IMR-90 (cell line): ENCODE measurements at regions not wholly inside any gene's neighbourhood (a gene's known extent, or its start where the extent isn't known, plus 50 kb on each side); places are given as distances from the start of the nearest gene placed in this dataset.

Experiments used
- ATAC-seq: fragments of 200-7000 bp; cut with Tn5 transposase; 2 replicates; pipeline ENCODE4 v1.9.1; 2020; ENCODE audit warnings: low read depth, mild to moderate bottlenecking, moderate library complexity
- BruUV-seq: library from RNA; stranded (reverse); fragments of 400-500 nt; replicated peaks from 2 replicates; lab custom pipeline; 2021; lab: Mats Ljungman, UMichigan
- CTCF ChIA-PET: fragments of 300-600 bp; formaldehyde crosslinking; extraction: SDS; loops from one replicate; lab custom pipeline; 2021; ENCODE audit warnings: antibody characterized with exemption; lab: Yijun Ruan, JAX
- POLR2A ChIA-PET: fragments of 300-600 bp; sonication (Branson Sonifier 250); formaldehyde crosslinking; loops from one replicate; lab custom pipeline; 2022; ENCODE audit warnings: antibody characterized with exemption; ENCODE audit not compliant: unreplicated experiment; lab: Charles Lee
- DNase-seq: peaks from one replicate; pipeline ENCODE4 v3.0.0; 2013
- H2AFZ ChIP-seq: replicated peaks from 2 replicates; pipeline ENCODE3; 2013; ENCODE audit warnings: low read length, mild to moderate bottlenecking; ENCODE audit not compliant: poor library complexity
- H2AK5ac ChIP-seq: 2 replicates; pipeline ENCODE4 v1.6.1; 2013; ENCODE audit warnings: low read depth, low read length, inconsistent platforms
- H2AK9ac ChIP-seq: replicated peaks from 2 replicates; pipeline ENCODE3; 2013; ENCODE audit warnings: mild to moderate bottlenecking, low read depth, low read length, moderate library complexity; ENCODE audit not compliant: poor library complexity
- H2BK120ac ChIP-seq: 2 replicates; pipeline ENCODE4 v1.6.1; 2013; ENCODE audit warnings: low read depth, low read length, inconsistent platforms
- H2BK15ac ChIP-seq: 3 replicates; pipeline ENCODE4 v1.6.1; 2013; ENCODE audit warnings: low read depth, low read length, inconsistent platforms
- H2BK20ac ChIP-seq: 2 replicates; pipeline ENCODE4 v1.6.1; 2013; ENCODE audit warnings: low read depth, mild to moderate bottlenecking, inconsistent platforms, low read length, moderate library complexity
- H2BK5ac ChIP-seq: 2 replicates; pipeline ENCODE4 v1.6.1; 2013; ENCODE audit warnings: mild to moderate bottlenecking, low read depth, low read length, inconsistent platforms; ENCODE audit not compliant: poor library complexity, severe bottlenecking
- H3K14ac ChIP-seq: replicated peaks from 2 replicates; pipeline ENCODE4 v1.6.1; 2013; ENCODE audit warnings: low read depth, low read length, inconsistent platforms
- H3K18ac ChIP-seq: 2 replicates; pipeline ENCODE4 v1.6.1; 2013; ENCODE audit warnings: low read depth, low read length, control low read depth
- H3K23ac ChIP-seq: 2 replicates; pipeline ENCODE4 v1.6.1; 2013; ENCODE audit warnings: low read depth, low read length, inconsistent platforms
- H3K27ac ChIP-seq: 2 replicates; pipeline ENCODE4 v1.5.1; 2013; ENCODE audit warnings: mild to moderate bottlenecking, control low read depth, low read length; ENCODE audit not compliant: insufficient read depth
- H3K27me3 ChIP-seq: 2 replicates; pipeline ENCODE4 v1.6.1; 2013; ENCODE audit warnings: low read length; ENCODE audit not compliant: control insufficient read depth, insufficient read depth
- H3K36me3 ChIP-seq: 2 replicates; pipeline ENCODE4 v1.6.1; 2013; ENCODE audit warnings: low read length, mixed read lengths; ENCODE audit not compliant: control insufficient read depth, insufficient read depth
- H3K4ac ChIP-seq: 2 replicates; pipeline ENCODE4 v1.6.1; 2013; ENCODE audit warnings: low read depth, low read length, inconsistent platforms
- H3K4me1 ChIP-seq: 2 replicates; pipeline ENCODE4 v1.6.1; 2013; ENCODE audit warnings: low read length, mixed read lengths; ENCODE audit not compliant: control insufficient read depth, insufficient read depth
- H3K4me2 ChIP-seq: 2 replicates; pipeline ENCODE4 v1.6.1; 2013; ENCODE audit warnings: low read depth, mild to moderate bottlenecking, control low read depth, low read length, moderate library complexity
- H3K4me3 ChIP-seq: 2 replicates; pipeline ENCODE4 v1.5.1; 2013; ENCODE audit warnings: low read depth, mild to moderate bottlenecking, control low read depth, low read length, moderate library complexity; ENCODE audit not compliant: insufficient read depth
- H3K56ac ChIP-seq: 2 replicates; pipeline ENCODE4 v1.6.1; 2013; ENCODE audit warnings: low read length, inconsistent platforms; ENCODE audit not compliant: insufficient read depth; ENCODE audit errors: extremely low read depth
- H3K79me1 ChIP-seq, 2 experiments: 2 replicates each; pipeline ENCODE4 v1.6.1; 2013; ENCODE audit warnings: low read length in 2 of 2, inconsistent platforms in 1 of 2, low read depth in 1 of 2
- H3K9ac ChIP-seq: 2 replicates; pipeline ENCODE4 v1.6.1; 2013; ENCODE audit warnings: low read depth, low read length, control low read depth
- H3K9me1 ChIP-seq: 2 replicates; pipeline ENCODE4 v1.6.1; 2013; ENCODE audit warnings: low read length, inconsistent platforms; ENCODE audit not compliant: insufficient read depth
- H3K9me3 ChIP-seq: 2 replicates; pipeline ENCODE4 v1.6.1; 2013; ENCODE audit warnings: low read length; ENCODE audit not compliant: control insufficient read depth, insufficient read depth
- H4K20me1 ChIP-seq: 2 replicates; pipeline ENCODE4 v1.6.1; 2013; ENCODE audit warnings: low read length, inconsistent platforms; ENCODE audit not compliant: insufficient read depth
- H4K5ac ChIP-seq: 2 replicates; pipeline ENCODE4 v1.6.1; 2013; ENCODE audit warnings: mild to moderate bottlenecking, low read depth, low read length, control low read depth
- H4K8ac ChIP-seq, 2 experiments: 2 replicates each; pipeline ENCODE4 v1.6.1; 2013; ENCODE audit warnings: low read depth in 2 of 2, low read length in 2 of 2, control low read depth in 1 of 2, inconsistent platforms in 1 of 2
- H4K91ac ChIP-seq: 2 replicates; pipeline ENCODE4 v1.6.1; 2013; ENCODE audit warnings: low read depth, low read length, inconsistent platforms; ENCODE audit not compliant: insufficient read depth
- FOS ChIP-seq: fragments of 150-350 bp; IDR thresholded peaks from 2 replicates; pipeline ENCODE4 v1.6.1; 2016; ENCODE audit warnings: low read depth, low read length
- MAFK ChIP-seq: IDR thresholded peaks from 2 replicates; pipeline ENCODE4 v1.6.1; 2012; ENCODE audit warnings: low read depth, low read length, improper control_type of control experiment
- MAZ ChIP-seq: IDR thresholded peaks from 2 replicates; pipeline ENCODE4 v1.6.1; 2012; ENCODE audit warnings: low read depth, mild to moderate bottlenecking, low read length, improper control_type of control experiment, moderate library complexity, borderline replicate concordance
- RAD21 ChIP-seq: IDR thresholded peaks from 2 replicates; pipeline ENCODE4 v1.6.1; 2012; ENCODE audit warnings: low read length, improper control_type of control experiment
- RCOR1 ChIP-seq: IDR thresholded peaks from 2 replicates; pipeline ENCODE4 v1.6.1; 2012; ENCODE audit warnings: mild to moderate bottlenecking, low read length, improper control_type of control experiment; ENCODE audit not compliant: insufficient replicate concordance
- SMC3 ChIP-seq: fragments of 150-350 bp; IDR thresholded peaks from 2 replicates; pipeline ENCODE4 v1.6.1; 2016; ENCODE audit warnings: low read depth, mild to moderate bottlenecking, antibody characterized with exemption, low read length, moderate library complexity
- WGBS, 2 experiments: methylation state at CpG; one replicate each; pipeline versions ENCODE4 v1.1.5 to v1.1.7; 2013; ENCODE audit warnings: missing lambda C conversion rate in 2 of 2; ENCODE audit not compliant: insufficient read length in 1 of 2; ENCODE audit errors: extremely low coverage in 2 of 2; 5-methylcytosine and 5-hydroxymethylcytosine counted together
- dilution Hi-C: fragments of 300-500 bp; cut with HindIII; formaldehyde crosslinking; loops from one replicate; pipeline ENCODE4 v1.14.3; 2018; ENCODE audit warnings: low sequenced_read_pairs; ENCODE audit not compliant: unreplicated experiment
- in situ Hi-C: fragments of 300-500 bp; cut with MboI; formaldehyde crosslinking; loops from 3 replicates; pipeline ENCODE4 v1.14.3; 2019; ENCODE audit warnings: low sequenced_read_pairs, inconsistent platforms, mixed read lengths
- intact Hi-C: fragments of 100-400 bp; cut with micrococcal nuclease; formaldehyde crosslinking; loops from 2 replicates; pipeline ENCODE4 v1.10.0; 2022
- TF ChIP-seq, protein P1 (sequence below): conservative IDR thresholded peaks from 2 replicates; pipeline ENCODE4 v1.5.1; 2012; ENCODE audit warnings: mild to moderate bottlenecking, low read depth, low read length, improper control_type of control experiment

DNA sequence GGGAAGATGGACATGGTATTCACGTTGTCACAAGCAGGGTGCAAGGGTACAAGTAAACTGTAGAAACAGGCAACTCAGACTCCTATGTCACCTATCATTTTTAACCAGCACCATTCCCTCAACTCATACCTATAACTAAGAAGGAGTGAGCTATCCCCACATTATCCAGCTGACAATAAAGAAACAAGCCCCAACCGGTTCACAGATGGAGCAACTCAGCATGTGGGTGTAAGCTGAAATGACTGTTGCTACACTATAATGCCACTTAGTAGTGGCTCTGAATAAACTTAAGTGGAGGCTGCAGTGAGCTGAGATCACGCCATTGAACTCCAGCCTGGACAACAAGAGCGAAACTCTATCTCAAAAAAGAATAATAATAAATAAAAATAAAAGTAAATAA, 829.5 kb upstream of the MDGA2 start:
- no peak overlapping the region for H2BK120ac ChIP-seq
- no peak overlapping the region for H3K9ac ChIP-seq
- dilution Hi-C loops (no loop called here), in situ Hi-C loops (no loop called here), intact Hi-C loops (no loop called here)
- H4K20me1 ChIP-seq = no peaks in the 10 kb centered on the region
- no peaks in the 10 kb centered on the region for H3K79me1 ChIP-seq
- POLR2A ChIA-PET = no interaction called here
- no peak overlapping the region for H4K5ac ChIP-seq
- H2BK5ac ChIP-seq = no peak overlapping the region
- no peak for ATAC-seq
- H3K56ac ChIP-seq = no peak overlapping the region
- TF ChIP-seq, protein P1, sequence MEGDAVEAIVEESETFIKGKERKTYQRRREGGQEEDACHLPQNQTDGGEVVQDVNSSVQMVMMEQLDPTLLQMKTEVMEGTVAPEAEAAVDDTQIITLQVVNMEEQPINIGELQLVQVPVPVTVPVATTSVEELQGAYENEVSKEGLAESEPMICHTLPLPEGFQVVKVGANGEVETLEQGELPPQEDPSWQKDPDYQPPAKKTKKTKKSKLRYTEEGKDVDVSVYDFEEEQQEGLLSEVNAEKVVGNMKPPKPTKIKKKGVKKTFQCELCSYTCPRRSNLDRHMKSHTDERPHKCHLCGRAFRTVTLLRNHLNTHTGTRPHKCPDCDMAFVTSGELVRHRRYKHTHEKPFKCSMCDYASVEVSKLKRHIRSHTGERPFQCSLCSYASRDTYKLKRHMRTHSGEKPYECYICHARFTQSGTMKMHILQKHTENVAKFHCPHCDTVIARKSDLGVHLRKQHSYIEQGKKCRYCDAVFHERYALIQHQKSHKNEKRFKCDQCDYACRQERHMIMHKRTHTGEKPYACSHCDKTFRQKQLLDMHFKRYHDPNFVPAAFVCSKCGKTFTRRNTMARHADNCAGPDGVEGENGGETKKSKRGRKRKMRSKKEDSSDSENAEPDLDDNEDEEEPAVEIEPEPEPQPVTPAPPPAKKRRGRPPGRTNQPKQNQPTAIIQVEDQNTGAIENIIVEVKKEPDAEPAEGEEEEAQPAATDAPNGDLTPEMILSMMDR = no peak
- no peak for TF ChIP-seq RAD21
- TF ChIP-seq SMC3 = no peak
- TF ChIP-seq FOS = no peak
- TF ChIP-seq RCOR1 = no peak
- no peak for TF ChIP-seq MAZ
- no peak for TF ChIP-seq MAFK
- no peaks in the 10 kb centered on the region for H3K9me1 ChIP-seq
- no peak overlapping the region for H4K8ac ChIP-seq
- H3K4me1 ChIP-seq = no peaks in the 10 kb centered on the region
- no peak overlapping the region for H3K23ac ChIP-seq
- H3K18ac ChIP-seq = no peak overlapping the region
- no peak for DNase-seq
- no peak overlapping the region for H2AK9ac ChIP-seq
- H2BK20ac ChIP-seq = no peak overlapping the region
- no peak overlapping the region for H3K14ac ChIP-seq
- H2BK15ac ChIP-seq = no peak overlapping the region
- H3K27me3 ChIP-seq = no peaks in the 10 kb centered on the region
- no peak overlapping the region for H2AK5ac ChIP-seq
- H3K4ac ChIP-seq = no peak overlapping the region
- H3K36me3 ChIP-seq = no peaks in the 10 kb centered on the region
- BruUV-seq = no TSS peak
- WGBS, 2 experiments = no CpG with 5 or more reads among the region's 4 CpGs
- no peaks in the 10 kb centered on the region for H3K9me3 ChIP-seq
- no peak overlapping the region for H3K4me2 ChIP-seq
- no peak overlapping the region for H2AFZ ChIP-seq
- CTCF ChIA-PET = interaction anchor here (0.5 kb wide), 1 partner anchor 1532 kb away, joined by 3 read pairs; no protein-coding TSS in a partner anchor
- H3K27ac ChIP-seq = no peak overlapping the region
- H3K4me3 ChIP-seq = no peak overlapping the region
- H4K91ac ChIP-seq = no peak overlapping the region
